ENCODE measurements at regions not wholly inside any gene's neighbourhood (a gene's known extent, or its start where the extent isn't known, plus 50 kb on each side); places are given as distances from the start of the nearest gene placed in this dataset.

GRCh38 chr12:73798523-73798922 lies 739.1 kb upstream of the ATXN7L3B start:
- Histone ChIP-seq H3K36me3 (ENCODE audit: low read depth, missing control alignments) (no peaks in the 10 kb centered on the region), H3K27ac (no peak overlapping the region), H3K27me3 (no peaks in the 10 kb centered on the region), H3K9me3 (no peaks in the 10 kb centered on the region), H3K4me1 (no peaks in the 10 kb centered on the region), H3K4me3 (no peak overlapping the region)
- no peak for DNase-seq
- no peak for TF ChIP-seq CTCF (IDR thresholded peaks at IDR 0.05)
- no peak for TF ChIP-seq POLR2A (IDR thresholded peaks at IDR 0.05)
- intact Hi-C loops (cut with DNase I; ENCODE audit: low total_unique reads), result no loop called here

- DNase-seq, result no peak
- no peaks in the 10 kb centered on the region for H3K27me3 ChIP-seq
- H3K27ac ChIP-seq, result no peak overlapping the region
- no peaks in the 10 kb centered on the region for H3K4me1 ChIP-seq
- H3K4me3 ChIP-seq, result no peak overlapping the region
- no peak for TF ChIP-seq CTCF (IDR thresholded peaks at IDR 0.05)
- no peak for TF ChIP-seq POLR2A (IDR thresholded peaks at IDR 0.05)
- intact Hi-C loops (cut with DNase I; ENCODE audit: low total_unique reads), result no loop called here
- H3K36me3 ChIP-seq (ENCODE audit: low read depth, missing control alignments), result no peaks in the 10 kb centered on the region
- no peaks in the 10 kb centered on the region for H3K9me3 ChIP-seq
- 61 to 70% methylated on average over 4 of the region's 4 CpGs for WGBS, 2 donors
Measured at GRCh38 chr12:73815072-73815645, 722.5 kb upstream of the ATXN7L3B start.

- DNase-seq, result no peak
- Histone ChIP-seq H3K4me1 (no peaks in the 10 kb centered on the region), H3K27ac (no peak overlapping the region), H3K36me3 (ENCODE audit: low read depth, missing control alignments) (no peaks in the 10 kb centered on the region), H3K9me3 (no peaks in the 10 kb centered on the region), H3K27me3 (no peaks in the 10 kb centered on the region), H3K4me3 (no peak overlapping the region)
- no peak for TF ChIP-seq POLR2A (IDR thresholded peaks at IDR 0.05)
- no peak for TF ChIP-seq CTCF (IDR thresholded peaks at IDR 0.05)
- WGBS, 2 donors, result 75 to 83% methylated on average over 2 of the region's 2 CpGs
- intact Hi-C loops (cut with DNase I; ENCODE audit: low total_unique reads), result no loop called here
Measured at GRCh38 chr12:73817161-73817560, 720.5 kb upstream of the ATXN7L3B start.

GRCh38 chr12:73833746-73834145 lies 703.9 kb upstream of the ATXN7L3B start:
- no peak overlapping the region for H3K4me3 ChIP-seq
- H3K36me3 ChIP-seq (ENCODE audit: low read depth, missing control alignments), result no peaks in the 10 kb centered on the region
- 81 to 88% methylated on average over 3 of the region's 3 CpGs for whole genome bisulfite sequencing, 2 donors
- DNase-seq, result no peak
- intact Hi-C loops (cut with DNase I; ENCODE audit: low total_unique reads), result no loop called here
- H3K27me3 ChIP-seq, result no peaks in the 10 kb centered on the region
- H3K9me3 ChIP-seq, result no peaks in the 10 kb centered on the region
- TF ChIP-seq CTCF (IDR thresholded peaks at IDR 0.05) (no peak), POLR2A (IDR thresholded peaks at IDR 0.05) (no peak)
- no peaks in the 10 kb centered on the region for H3K4me1 ChIP-seq
- H3K27ac ChIP-seq, result no peak overlapping the region

- H3K27ac ChIP-seq, result no peak overlapping the region
- no peaks in the 10 kb centered on the region for H3K9me3 ChIP-seq
- TF ChIP-seq POLR2A (IDR thresholded peaks at IDR 0.05) (no peak), CTCF (IDR thresholded peaks at IDR 0.05) (no peak)
- H3K27me3 ChIP-seq, result no peaks in the 10 kb centered on the region
- H3K4me1 ChIP-seq, result no peaks in the 10 kb centered on the region
- WGBS, 2 donors, result 87 to 89% methylated on average over 2 of the region's 2 CpGs
- no peaks in the 10 kb centered on the region for H3K36me3 ChIP-seq (ENCODE audit: low read depth, missing control alignments)
- DNase-seq, result no peak
- intact Hi-C loops (cut with DNase I; ENCODE audit: low total_unique reads), result no loop called here
- no peak overlapping the region for H3K4me3 ChIP-seq
Measured at GRCh38 chr12:73841963-73842362, 695.7 kb upstream of the ATXN7L3B start.

All from testis (tissue), 2 donors.